HS-27A (cell line): ENCODE measurements at regions not wholly inside any gene's neighbourhood (a gene's known extent, or its start where the extent isn't known, plus 50 kb on each side); places are given as distances from the start of the nearest gene placed in this dataset.

Source experiments
- DNase-seq: peaks from one replicate; pipeline ENCODE4 v3.0.0-alpha.2; 2012; ENCODE audit warnings: low read depth, missing footprints

DNA sequence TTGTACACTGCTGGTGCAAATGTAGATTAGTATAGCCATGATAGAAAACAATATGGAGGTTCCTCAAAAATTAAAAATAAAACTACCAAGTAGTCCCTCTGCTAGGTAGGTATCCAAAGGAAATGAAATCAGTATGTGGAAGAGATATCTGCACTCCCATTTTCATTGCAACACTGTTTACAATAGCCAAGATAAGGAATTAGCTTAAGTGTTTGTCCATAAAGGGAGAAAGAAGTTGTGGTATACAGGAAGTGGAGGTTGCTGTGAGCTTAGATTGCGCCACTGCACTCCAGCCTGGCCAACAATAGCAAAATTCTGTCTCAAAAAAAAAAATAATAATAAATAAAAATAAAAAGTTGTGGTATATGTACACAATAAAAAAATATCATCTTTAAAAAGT lies 325.0 kb upstream of the EMCN start:
- DNase-seq: no peak

DNA sequence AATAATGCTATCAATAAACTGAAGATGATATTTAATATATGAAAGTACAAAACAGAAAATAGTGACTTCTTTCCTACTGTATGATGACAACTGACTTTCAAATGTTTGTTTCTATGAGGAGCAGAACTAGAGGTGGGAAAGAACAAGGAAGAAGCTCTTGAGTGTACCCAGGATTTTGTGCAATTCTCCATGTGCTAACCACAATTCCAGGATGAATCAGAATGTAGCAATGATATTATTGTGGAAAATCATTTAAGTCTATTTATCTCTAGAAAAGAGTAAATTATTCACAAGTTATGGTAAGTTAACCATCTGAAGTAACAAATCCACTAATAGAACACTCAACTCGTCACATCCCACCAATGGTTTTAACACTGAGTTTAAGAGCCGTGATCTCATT lies 324.1 kb upstream of the EMCN start:
- no peak for DNase-seq

DNA sequence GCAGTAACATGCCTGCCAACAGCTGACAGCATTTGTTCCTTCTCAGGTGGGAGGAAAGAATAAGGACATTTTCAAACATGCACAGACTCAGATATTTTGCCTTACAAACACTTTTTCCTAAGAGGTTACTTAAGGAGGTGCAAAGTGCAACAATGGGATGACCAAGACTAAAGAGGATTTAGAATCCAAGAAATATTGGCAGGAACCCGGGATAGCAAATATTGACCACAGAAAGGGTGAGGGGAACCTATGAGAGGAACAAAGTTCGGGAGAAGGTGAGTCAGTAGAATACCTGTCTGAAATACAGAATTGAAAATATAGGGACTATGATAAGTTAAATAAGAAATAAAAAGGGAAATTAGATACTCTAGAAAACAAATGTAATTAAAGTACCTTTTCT lies 321.9 kb upstream of the EMCN start:
- no peak for DNase-seq

DNA sequence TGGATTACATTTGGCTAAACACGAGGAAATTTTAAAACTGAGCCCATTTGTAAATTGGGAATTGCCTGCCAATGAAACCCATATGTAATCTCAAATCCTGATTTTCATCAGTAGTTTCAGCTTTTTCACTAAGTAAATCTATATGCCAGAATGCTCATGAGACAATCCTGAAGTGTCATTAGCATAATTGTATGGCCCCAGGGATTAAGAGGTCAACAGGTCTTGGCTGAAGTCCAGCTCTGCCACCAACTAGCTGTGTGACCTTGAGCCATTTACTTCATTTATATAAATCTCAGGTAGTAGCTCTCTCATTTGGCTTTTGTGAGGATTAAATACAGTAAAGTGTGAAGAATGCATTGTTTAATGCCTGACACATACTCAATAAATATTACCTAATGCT lies 320.5 kb upstream of the EMCN start:
- DNase-seq: no peak

DNA sequence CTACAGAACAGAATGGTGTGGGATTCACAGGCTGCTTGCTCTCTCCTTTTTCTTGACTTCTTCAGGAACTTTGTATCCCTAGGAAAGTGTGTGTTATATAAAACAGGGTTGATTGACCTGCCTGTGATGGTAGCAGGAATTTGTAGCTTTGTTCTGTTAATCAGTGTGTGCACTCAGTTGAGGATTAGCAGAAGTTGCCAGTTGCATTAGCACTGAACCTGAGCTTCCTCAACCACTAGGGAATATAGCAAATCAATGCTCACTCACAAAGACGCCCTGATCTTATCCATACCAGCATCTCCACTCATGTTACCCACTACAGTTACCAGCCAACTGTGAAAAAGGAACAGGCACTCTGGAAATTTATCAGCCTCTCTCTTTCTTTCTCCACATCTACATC lies 319.1 kb upstream of the EMCN start:
- no peak for DNase-seq

DNA sequence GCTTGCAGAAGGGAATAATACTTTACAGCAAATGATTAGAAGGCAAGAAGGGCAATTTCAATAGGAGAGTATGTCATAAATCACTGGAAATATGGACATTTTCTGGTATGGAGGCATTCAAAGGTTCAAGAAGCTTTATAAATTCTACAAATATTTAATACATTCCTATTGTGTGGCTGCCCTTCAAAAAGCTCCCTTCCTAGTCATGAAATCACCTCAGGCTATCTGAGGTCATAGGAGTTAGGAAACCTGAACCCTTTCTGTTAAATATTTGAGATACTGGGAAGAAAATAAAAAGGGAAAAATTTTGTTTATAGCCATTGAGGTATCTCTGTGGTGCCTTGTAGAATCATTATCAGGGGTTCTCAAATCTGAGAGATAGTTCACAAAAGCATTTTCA lies 316.8 kb upstream of the EMCN start:
- DNase-seq: no peak

DNA sequence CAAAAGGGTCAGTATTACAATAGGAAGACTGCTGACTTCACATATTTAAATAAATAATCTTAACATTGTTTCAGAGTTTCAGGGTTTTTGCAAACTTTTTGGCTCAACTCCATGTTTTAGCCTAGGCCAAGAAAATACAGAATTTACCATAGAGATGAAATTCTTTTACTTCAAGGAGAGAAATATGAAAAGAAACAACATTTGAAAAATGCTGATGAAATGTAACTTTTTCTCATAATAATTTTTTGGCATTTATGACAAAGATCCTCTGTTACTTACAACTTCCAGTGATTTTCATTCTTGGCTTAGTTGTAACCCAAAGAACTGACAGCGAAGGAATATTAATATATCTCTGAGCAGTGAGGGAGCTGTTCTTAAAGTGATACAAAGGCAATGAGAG lies 316.1 kb upstream of the EMCN start:
- DNase-seq: no peak

DNA sequence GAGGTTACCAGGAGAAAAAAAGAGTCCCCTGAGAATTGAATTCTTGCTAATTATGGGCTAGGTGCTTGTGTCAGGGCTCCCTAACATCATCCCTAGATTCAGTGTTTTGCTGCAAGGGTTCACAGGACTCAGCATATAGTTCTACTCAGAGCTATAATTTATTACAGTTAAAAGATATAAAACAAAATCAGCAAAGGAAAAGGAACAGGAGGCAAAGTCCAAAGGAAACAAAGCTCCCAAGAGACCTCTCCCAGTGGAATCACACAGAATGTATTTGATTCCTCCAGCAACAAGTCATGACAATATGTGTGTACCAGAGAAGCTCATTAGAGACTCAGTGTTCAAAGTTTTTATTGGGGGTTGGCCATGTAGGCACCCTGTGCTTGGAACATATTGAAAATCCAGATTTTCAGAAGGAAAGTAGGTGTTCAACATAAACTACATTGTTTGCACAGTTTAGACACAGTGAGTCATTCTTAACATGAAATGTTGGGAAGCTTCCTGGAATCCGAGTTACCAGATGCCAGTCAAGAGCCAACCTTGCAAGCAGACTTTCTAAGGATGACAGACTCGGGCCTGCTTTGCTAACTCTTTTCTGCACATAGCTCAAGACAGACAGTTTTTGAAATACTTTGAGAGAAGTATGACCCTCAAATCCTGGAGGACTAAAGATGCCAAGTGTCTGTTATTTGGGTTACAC lies 311.3 kb upstream of the EMCN start:
- no peak for DNase-seq

DNA sequence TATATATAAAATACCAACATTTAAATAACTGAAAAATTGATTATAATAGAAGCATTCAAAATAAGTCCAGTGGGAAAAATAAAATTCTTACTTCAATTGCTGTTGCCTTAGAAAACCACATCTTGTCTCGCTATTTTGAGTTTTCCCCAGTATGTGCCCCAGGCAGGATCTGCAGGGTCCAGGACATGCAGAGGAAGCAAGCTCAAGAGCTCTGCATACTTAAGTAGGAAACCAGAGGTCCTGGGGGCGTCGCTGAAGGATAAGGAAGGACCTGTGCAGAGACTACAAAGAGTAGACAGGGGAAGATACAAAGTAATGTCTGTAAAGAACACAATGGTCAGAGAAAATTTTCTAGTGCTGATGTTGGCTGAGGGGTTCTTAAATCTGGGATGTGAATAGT lies 310.5 kb upstream of the EMCN start:
- DNase-seq: no peak

DNA sequence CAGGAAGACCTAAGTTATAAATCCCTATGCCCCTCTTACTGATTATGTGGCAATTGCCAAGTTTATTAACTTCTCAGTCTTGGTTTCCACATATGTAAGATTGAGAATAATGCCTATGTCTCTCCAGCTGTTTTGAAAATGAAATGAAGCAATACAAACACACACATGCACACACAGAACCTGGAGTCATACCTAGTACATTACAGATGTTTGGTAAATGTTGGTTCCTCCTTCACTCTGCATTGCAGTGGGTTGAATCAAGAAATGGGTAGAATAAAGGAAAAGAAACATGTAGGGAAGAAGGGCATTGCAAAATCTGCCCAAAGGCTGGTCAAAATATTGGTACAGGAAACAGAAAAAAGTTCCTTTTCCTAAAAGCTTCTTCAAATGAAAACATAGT lies 309.9 kb upstream of the EMCN start:
- no peak for DNase-seq

DNA sequence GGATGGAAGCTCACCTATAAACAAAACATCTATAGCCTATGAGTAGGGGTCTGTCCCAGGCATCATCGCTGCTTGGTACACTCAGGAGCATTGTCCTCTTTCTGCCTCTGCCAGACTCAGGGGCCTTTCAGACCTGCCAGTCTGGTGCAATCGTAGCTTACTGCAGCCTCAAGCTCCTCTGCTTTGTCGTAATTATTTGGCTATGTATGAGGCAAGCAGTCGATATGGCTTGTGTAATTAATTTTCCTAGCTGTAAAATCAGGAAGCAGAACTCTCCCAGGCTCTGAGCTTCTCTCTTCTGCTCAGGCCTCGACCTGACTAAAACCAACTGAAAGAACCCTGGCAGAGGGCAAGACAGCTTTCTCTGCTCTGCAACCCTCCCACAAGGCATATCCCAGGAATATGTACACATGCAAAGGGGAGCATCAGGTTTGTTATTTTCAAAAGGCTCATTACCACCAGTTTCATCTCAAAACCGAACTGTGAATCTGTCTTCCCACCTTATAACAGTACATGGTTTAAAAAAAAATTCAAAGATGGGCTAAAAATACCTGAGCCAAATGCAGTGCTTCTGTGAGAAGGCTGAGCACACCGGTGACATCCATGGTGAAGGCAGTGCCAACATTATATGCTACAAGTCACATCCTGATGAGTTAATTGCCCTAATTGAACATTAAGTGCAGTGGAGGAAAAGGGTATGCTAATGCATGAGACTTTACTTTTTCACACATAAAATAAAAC lies 309.2 kb upstream of the EMCN start:
- DNase-seq: no peak

DNA sequence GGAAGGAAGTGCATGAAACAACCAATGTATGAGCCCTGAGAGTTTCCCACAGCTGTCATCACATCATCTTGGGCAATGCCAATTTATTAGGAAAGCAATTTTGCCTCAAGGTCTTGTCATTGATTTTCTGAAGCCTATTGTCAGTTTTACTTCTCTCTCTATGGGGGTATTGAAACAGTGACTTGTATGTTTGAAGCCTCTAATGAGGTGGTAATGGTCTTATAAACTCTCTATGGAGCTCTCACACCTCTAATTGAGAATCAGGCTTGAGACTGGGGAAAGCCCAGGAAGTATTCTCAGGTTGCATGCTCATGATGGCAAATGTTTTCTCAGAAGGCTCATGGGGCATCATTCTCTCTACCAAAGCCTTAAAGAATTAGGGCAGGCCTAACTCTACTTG lies 308.2 kb upstream of the EMCN start:
- DNase-seq: no peak

DNA sequence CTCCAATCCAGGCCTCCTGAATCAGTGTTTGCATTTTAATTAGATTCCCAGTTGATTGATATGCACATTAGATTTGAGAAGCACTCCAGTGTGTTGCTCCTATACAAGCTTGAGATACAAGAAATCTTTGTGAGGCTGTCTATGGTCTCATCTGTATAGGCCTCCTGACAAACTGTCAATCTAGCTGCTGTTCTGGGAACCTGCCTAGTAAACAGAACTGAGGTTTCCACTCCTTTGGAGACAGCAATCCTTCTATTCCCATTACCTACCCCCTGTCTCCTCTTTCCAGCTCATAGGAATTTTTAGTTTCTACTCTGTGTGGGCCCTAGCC lies 306.1 kb upstream of the EMCN start:
- DNase-seq: no peak

DNA sequence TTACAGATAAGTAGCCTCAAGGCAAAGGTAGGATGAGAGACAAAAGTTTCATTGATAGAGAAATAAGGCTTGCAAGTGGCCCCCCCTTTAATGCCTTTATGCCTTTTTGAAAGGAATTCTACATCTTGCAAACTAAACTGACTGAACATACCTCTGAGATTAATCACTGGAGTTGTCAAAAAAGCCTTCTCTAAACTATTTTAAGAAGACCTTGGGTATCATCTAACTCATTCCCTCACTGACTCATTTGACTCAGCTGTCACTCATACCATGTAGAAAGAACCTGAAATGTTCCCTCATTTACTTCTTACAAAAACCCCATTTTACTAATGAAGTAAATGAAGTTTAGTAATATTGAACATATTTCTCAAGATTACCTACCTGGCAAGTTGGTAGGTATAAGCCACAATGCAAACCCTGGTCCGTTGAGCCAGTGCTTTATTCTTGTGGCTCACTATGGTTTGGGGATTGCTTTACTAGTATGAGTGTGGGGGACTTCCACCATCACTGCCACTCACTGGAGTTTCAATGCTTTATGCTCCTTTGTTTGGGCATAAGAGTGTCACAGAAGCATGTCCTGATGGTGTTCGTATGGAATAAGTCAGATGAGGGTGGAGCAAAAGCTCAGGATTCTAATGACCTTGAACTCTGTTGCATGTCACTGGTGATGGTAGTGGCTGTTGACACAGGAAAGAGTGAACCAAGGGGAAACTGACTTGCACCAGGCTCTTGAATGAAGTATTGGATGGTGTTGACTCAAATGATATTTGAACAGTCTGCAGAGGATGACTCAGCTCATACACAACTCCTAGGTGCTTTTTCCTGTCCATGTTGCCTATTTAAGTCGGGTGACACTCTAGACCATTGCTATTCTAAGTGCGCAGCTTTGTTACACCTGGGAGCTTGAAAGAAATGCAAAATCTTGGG lies 305.5 kb upstream of the EMCN start:
- peak; percentile 14 for DNase-seq

DNA sequence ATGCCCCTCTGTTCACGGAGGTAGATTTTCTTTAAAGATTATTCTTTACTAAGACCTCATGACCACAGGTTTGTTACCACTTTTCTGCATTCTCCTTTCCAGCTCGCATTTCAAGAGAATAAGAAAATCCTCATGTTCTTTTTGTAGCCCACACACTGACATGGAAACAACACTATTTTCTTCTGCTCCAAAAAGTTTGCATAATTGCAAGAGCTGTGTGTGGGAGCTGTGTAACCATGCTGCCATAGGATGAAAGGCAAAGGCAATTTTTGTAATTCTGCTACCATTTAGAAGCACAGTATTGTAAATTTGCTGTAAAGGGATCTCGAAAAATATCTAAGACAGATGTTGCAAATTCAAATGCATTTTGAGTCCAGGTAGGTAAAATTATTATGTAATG lies 302.4 kb upstream of the EMCN start:
- no peak for DNase-seq

DNA sequence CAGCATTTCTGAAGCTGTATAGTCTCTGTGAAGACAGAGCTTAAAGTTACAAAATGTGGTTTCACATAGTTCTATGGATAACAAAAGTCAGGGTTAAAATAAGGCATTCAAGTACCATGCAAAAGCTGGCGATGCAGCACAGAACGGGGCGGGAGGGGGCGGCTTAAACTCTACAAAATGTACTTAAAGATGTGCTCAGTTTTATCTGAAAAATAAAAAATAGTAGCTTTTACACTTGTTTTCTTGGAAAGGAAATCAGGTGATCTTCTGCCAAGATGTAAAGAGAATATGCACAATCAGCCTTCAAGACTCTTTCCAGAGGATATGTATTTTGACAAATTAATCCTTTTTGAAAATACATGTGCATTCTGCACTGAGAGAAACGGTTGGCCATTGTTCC lies 301.7 kb upstream of the EMCN start:
- DNase-seq: no peak

DNA sequence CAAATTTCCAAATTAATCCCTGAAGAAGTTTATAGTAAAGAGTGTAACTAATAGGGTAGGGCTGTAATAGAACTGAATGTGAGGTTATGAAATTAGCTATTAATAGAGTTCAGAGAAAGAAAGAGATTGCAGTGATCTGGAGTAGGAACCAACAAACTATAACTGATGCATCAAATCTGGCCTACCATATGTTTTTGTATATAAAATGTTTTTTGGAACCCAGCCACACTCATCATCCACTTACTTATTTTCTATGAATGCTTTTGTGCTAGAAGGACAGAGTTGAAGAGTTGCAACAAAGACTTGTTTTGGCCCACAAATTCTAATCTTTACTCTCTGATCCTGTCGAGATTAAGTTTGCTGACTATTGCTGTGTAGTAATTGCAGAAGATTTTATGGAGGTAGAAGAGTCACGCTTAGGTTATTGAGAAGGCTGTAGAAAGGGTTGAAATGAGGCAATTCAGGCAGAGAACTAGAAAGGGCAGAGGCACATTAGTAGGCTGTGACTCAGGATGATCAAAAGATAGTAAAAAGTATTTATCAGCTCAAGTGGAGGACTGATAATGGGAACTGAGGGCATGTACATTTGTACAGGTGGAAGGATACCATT lies 298.7 kb upstream of the EMCN start:
- DNase-seq: no peak

DNA sequence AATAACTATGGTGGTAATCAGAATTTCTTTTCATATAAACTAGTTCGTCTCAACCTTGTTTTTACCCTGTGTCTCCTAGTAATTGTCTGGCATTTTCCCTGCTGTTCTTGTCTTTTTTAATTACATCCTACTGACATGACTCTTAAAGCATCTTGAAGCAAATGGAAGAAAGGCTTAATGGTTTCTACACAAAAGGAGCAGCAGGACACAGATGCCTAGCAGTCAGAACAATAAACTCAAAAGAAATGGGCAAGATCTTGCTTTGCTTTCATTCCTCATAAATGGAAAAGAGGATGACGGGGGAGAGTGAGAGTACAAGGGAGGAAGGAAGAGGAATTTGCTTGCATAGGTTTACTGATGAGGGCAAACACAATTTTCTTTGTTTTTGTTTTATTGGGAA lies 293.2 kb upstream of the EMCN start:
- DNase-seq: no peak

DNA sequence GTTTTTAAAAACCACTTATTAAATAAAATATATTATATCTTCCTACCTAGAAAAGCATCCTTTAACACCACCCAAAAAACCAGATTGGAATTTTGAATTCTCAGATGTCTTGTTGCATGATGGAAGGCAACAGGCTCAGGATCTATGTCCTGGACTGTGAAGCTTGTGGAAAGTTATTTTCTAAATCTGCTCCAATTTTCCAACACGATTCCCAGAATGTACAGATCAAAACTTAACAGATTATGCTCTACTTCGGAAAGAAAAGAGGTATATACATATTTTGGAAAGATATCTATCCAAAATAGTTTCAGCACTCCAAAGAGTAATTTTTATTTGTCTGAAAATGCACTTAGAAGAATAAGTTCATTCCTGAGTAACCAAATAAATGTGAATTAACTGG lies 291.7 kb upstream of the EMCN start:
- no peak for DNase-seq

DNA sequence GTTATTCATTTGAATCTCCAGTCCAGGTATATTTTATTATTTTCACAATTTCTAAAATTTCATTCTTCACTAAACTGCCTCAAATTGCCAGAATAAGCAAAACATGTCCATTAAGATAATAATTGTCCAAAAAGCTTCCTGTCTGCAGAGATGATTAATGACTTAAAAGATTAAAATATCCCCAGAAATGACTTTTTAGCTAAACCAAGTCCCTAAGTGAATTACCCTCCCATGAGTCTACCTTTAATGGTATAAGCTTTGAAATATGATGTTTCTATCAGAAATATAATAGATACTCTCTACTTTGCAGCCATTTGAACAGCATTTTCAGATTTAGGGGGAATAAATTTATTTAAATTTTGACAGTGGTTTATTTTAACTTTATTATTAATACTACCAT lies 289.2 kb upstream of the EMCN start:
- no peak for DNase-seq

DNA sequence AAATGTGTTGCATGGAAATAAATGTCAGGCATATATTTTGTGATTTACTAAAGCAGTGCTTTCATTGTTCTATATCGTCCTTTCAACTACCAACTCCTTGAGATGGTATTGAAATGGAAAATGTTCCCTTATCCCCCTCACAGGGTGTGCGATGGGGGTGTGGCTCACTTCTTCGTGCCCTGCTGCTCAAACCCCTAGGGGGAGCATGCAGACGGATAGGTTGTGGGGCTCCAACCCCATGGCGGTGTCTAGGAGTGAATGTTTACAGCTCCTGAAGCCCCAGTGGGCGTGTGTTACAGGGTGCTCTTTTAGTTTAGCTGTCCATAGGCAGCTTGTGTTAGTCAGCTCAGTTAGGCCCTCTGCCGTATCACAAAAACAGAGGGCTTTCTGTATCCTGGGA lies 287.7 kb upstream of the EMCN start:
- DNase-seq: no peak

DNA sequence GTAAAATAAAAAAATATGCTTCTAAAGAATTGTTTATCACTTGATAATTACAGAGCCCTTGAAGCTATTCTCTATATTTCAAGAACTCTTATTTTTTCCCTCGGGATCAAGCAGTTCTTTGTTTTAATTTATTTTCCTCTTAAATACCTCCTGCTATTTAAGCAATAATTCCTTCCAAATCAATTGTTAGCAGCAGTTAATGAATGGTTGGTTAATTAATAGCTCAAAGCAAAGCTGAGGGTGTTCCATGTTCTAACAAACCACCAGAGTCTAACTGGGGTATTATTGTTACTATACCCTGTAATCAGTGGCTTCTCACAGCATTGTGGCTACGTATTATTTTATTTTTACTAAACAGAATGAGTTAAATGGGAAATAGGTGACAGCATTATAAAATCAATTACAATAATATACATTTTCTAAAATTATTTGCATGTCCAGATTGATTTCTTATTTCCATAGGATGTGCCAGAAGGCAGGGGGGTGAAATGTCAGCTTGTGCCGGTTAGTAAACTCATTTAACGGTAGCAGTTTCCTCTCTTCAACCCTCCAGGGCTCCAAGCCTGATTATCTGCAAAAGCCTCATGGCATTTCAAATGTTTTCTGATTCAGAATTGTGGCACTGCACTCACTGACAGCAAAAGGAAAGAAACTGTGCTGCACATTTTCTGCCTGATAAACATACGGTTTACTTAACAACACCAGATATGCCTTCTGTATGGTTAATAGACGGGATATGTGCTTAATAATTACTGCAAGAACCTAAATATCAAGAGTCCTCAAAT lies 286.9 kb upstream of the EMCN start:
- DNase-seq: no peak
